ENCODE measurements at regions not wholly inside any gene's neighbourhood (a gene's known extent, or its start where the extent isn't known, plus 50 kb on each side); places are given as distances from the start of the nearest gene placed in this dataset.

- DNase-seq: no peak
These were observed 597.2 kb downstream of the LRRC70 start for GRCh38 chr5:63175850-63176249.

GRCh38 chr5:63170486-63170885 lies 591.9 kb downstream of the LRRC70 start:
- no peak for DNase-seq

- DNase-seq: no peak
These were observed 586.4 kb downstream of the LRRC70 start for GRCh38 chr5:63164838-63165535.

GRCh38 chr5:63164339-63164738 lies 585.7 kb downstream of the LRRC70 start:
- DNase-seq: no peak

GRCh38 chr5:63155310-63155631 lies 576.7 kb downstream of the LRRC70 start:
- DNase-seq: no peak

- no peak for DNase-seq
These were observed 576.1 kb downstream of the LRRC70 start for GRCh38 chr5:63154476-63155309.

- DNase-seq: no peak
These were observed 574.3 kb downstream of the LRRC70 start for GRCh38 chr5:63152871-63153270.

GRCh38 chr5:63145167-63145566 lies 566.5 kb downstream of the LRRC70 start:
- no peak for DNase-seq

- no peak for DNase-seq
These were observed 563.0 kb downstream of the LRRC70 start for GRCh38 chr5:63141591-63141990.

- DNase-seq: no peak
These were observed 556.7 kb downstream of the LRRC70 start for GRCh38 chr5:63135291-63135690.

- DNase-seq: no peak
These were observed 553.1 kb downstream of the LRRC70 start for GRCh38 chr5:63131626-63132285.

- DNase-seq: no peak
These were observed 550.1 kb downstream of the LRRC70 start for GRCh38 chr5:63128761-63129160.

GRCh38 chr5:63128018-63128417 lies 549.4 kb downstream of the LRRC70 start:
- no peak for DNase-seq

GRCh38 chr5:63127054-63127453 lies 548.4 kb downstream of the LRRC70 start:
- DNase-seq: no peak

- peak in 1 of 2 experiments; percentile 9 for DNase-seq
These were observed 547.2 kb downstream of the LRRC70 start for GRCh38 chr5:63125862-63126261.

- no peak for DNase-seq
These were observed 546.8 kb downstream of the LRRC70 start for GRCh38 chr5:63125392-63125791.

- no peak for DNase-seq
These were observed 545.6 kb downstream of the LRRC70 start for GRCh38 chr5:63124266-63124665.

GRCh38 chr5:63121471-63121870 lies 542.9 kb downstream of the LRRC70 start:
- DNase-seq: no peak

GRCh38 chr5:63118221-63118620 lies 539.6 kb downstream of the LRRC70 start:
- DNase-seq: no peak

GRCh38 chr5:63111891-63112290 lies 533.3 kb downstream of the LRRC70 start:
- no peak for DNase-seq

- no peak for DNase-seq
These were observed 523.3 kb downstream of the LRRC70 start for GRCh38 chr5:63101870-63102269.

GRCh38 chr5:63097286-63097685 lies 518.7 kb downstream of the LRRC70 start:
- DNase-seq: no peak

GRCh38 chr5:63094730-63095129 lies 516.1 kb downstream of the LRRC70 start:
- no peak for DNase-seq

GRCh38 chr5:63089147-63089546 lies 510.5 kb downstream of the LRRC70 start:
- DNase-seq: no peak
